GM12801 (cell line): ENCODE measurements at regions not wholly inside any gene's neighbourhood (a gene's known extent, or its start where the extent isn't known, plus 50 kb on each side); places are given as distances from the start of the nearest gene placed in this dataset.

Experiments used
- CTCF ChIP-seq: IDR thresholded peaks from one replicate; pipeline ENCODE4 v1.5.1; 2011; ENCODE audit warnings: control low read depth; ENCODE audit not compliant: insufficient read length; ENCODE audit errors: extremely low read depth

DNA sequence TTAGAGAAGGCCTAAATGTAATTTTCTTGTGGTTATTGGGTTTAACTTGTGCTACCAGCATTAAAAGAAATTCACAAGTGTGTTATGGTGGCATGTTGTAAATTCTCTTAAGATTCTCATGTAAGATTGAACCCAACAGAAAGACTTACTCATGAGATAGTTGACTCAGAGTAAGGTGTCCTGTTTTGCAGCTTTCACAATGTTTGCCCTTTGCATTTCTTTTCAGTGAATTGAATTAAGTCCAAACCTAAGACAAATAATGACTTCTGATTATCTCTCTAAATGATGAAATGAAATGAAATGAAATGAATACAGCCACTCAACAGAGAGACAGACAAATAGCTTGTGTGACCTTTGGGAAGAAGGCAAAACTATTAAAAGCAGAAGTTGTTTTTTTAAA lies 1696.9 kb upstream of the WWC1 start:
- TF ChIP-seq CTCF, result no peak

DNA sequence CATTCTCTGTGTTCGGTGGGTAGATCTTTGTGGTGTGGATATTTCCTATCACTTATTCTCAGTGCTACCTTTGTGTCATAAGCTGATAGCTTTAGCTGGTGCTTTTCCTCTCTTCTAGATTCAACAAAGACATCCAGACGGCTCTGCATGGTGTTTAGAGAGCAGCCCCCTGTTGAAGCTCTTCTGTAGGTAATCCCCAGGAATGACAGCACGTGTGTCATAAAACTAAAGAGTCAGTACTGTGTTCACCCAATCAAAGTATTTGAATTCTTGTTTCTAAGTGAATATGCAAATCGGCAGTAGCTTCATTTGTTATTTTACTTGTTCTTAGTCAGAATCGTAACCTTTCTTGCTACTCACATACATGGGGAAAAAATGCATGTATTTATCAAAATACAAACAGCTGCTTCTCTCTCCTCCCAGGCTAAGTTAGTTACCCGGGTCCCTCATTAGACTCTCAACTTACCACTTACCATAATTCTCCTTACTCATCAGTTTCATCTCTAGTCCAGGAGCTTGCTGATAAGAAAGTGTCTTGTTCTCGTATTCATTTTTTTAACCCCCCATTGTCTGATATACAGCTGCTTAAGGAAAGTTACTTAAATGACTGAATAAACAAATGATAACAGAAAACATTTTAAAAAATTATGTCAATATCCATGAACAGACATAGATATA lies 1696.0 kb upstream of the WWC1 start:
- no peak for TF ChIP-seq CTCF

DNA sequence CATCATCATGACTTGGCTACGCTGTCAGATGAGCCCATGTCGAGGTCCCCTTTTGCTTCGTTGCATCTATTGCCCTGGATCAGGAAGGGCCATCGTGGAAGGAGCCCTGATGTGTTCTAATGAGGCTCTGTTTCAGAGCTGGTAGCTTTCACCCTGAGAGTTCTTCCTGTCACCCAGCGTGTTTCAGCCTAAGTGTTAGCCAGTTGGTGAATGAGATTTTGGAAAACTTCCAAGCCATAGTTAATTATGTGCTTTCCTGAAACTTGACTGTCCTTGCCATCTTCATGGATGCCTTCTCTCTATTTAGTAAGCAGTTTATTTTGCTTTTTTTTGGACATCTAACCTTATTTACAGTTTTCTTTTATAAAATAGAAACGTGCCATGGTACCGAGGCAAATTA lies 1695.4 kb upstream of the WWC1 start:
- no peak for TF ChIP-seq CTCF

DNA sequence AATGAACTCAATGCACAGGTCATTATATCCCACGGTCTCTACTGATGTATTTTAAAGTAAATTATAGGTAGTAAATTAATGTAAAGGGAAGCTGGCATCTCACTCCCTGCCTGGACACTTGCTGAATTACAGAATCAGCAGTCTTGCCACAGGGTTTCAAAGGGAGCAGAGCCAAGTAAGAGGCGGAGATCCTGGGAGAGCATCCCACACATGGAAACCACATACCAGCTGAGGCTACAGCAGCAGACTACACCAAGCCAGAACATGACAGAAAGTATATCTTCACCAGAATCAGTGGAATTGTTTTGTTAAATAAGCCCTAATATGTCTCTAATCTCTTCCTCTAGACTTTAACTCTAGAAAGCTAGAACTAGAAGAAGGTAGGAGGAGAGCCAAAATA lies 1689.2 kb upstream of the WWC1 start:
- no peak for TF ChIP-seq CTCF

GRCh38 chr5:166617507-166617906 lies 1673.9 kb upstream of the WWC1 start:
- TF ChIP-seq CTCF, result no peak

GRCh38 chr5:166618526-166618925 lies 1672.9 kb upstream of the WWC1 start:
- TF ChIP-seq CTCF, result no peak

DNA sequence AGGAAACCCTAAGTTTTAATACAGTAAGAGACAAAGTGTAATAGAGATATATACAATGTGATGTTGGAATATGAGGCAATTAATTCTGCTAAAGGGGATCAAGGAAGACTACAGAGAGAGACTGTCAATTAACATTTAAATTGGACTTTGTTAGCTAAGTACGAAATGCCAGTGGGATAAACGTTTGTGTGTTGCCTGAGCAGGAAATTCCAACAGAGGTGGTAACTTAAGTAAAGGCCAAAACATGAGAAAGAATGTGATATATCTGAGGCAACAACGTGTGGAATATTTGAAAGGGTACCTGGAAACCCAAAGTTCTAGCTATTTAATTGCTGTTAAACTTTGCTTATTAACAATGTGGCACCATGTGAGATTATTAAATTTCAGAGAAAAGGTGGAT lies 1666.9 kb upstream of the WWC1 start:
- TF ChIP-seq CTCF, result no peak
